ENCODE measurements at regions not wholly inside any gene's neighbourhood (a gene's known extent, or its start where the extent isn't known, plus 50 kb on each side); places are given as distances from the start of the nearest gene placed in this dataset.

- POLR2A ChIA-PET = no interaction called here
- no peak overlapping the region for H3K9ac ChIP-seq (ENCODE audit: insufficient read depth, low read depth, low read length)
- WGBS (ENCODE audit: low lambda C conversion rate) = 3% methylated on average over 1 of the region's 1 CpG
- H4K20me1 ChIP-seq (ENCODE audit: insufficient read depth, low read length) = no peaks in the 10 kb centered on the region
- no peak overlapping the region for H3K27ac ChIP-seq (ENCODE audit: extremely low read length, insufficient read depth, low read length)
- H3K27me3 ChIP-seq (ENCODE audit: control insufficient read depth in 1 of 2, insufficient read depth in 2 of 2, low read length in 2 of 2) = no peaks in the 10 kb centered on the region
- no peak for TF ChIP-seq NFKBIZ (CRISPR knock-in tag; IDR thresholded peaks at IDR 0.05)
- no peak for TF ChIP-seq MXD3 (CRISPR knock-in tag; IDR thresholded peaks at IDR 0.05)
- peaks cover 6% of the 10 kb centered on the region for H3K9me3 ChIP-seq (ENCODE audit: low read length)
- BruUV-seq (replicated peaks) = no TSS peak
- ATAC-seq (no peak), DNase-seq (ENCODE audit: low spot score) (no peak), FAIRE-seq (no peak)
- H3K4me3 ChIP-seq (replicated peaks in 1 of 3; ENCODE audit: insufficient read depth in 1 of 3, low read depth in 2 of 3, low read length in 3 of 3) = no peak overlapping the region
- H2AFZ ChIP-seq (ENCODE audit: low read length) = no peak overlapping the region
- no peaks in the 10 kb centered on the region for H3K79me2 ChIP-seq (ENCODE audit: insufficient read depth, low read length)
- H3K4me2 ChIP-seq (ENCODE audit: low read depth, low read length) = no peak overlapping the region
- CTCF ChIA-PET (ENCODE audit: low intra/inter-chr PET ratio, low total read pairs) = no interaction called here
- no peaks in the 10 kb centered on the region for H3K36me3 ChIP-seq (replicated peaks in 1 of 2; ENCODE audit: control insufficient read depth in 1 of 2, insufficient read depth in 2 of 2, low read length in 2 of 2)
- in situ Hi-C loops (cut with HindIII; ENCODE audit: extremely low pct_ligation_motif_present, low pct_unique_long_range_greater_than_20kb) (no loop called here), intact Hi-C loops (cut with micrococcal nuclease; ENCODE audit: unreplicated experiment) (no loop called here)
- no peaks in the 10 kb centered on the region for H3K4me1 ChIP-seq (ENCODE audit: insufficient read depth, low read length)
Observed at GRCh38 chr6:77073410-77073760, 389.9 kb downstream of the HTR1B start.

GRCh38 chr6:77072694-77073409 lies 390.4 kb downstream of the HTR1B start:
- H3K36me3 ChIP-seq (replicated peaks in 1 of 2; ENCODE audit: control insufficient read depth in 1 of 2, insufficient read depth in 2 of 2, low read length in 2 of 2) = no peaks in the 10 kb centered on the region
- H3K9me3 ChIP-seq (ENCODE audit: low read length) = peaks cover 11% of the 10 kb centered on the region
- in situ Hi-C loops (cut with HindIII; ENCODE audit: extremely low pct_ligation_motif_present, low pct_unique_long_range_greater_than_20kb) = no loop called here
- no peak overlapping the region for H3K4me2 ChIP-seq (ENCODE audit: low read depth, low read length)
- H3K79me2 ChIP-seq (ENCODE audit: insufficient read depth, low read length) = no peaks in the 10 kb centered on the region
- intact Hi-C loops (cut with micrococcal nuclease; ENCODE audit: unreplicated experiment) = no loop called here
- CTCF ChIA-PET (ENCODE audit: low intra/inter-chr PET ratio, low total read pairs) = no interaction called here
- no peak overlapping the region for H2AFZ ChIP-seq (ENCODE audit: low read length)
- ATAC-seq (no peak), FAIRE-seq (no peak), DNase-seq (ENCODE audit: low spot score) (no peak)
- WGBS (ENCODE audit: low lambda C conversion rate) = 3% methylated on average over 4 of the region's 4 CpGs
- no peak overlapping the region for H3K9ac ChIP-seq (ENCODE audit: insufficient read depth, low read depth, low read length)
- H3K4me1 ChIP-seq (ENCODE audit: insufficient read depth, low read length) = no peaks in the 10 kb centered on the region
- no peaks in the 10 kb centered on the region for H3K27me3 ChIP-seq (ENCODE audit: control insufficient read depth in 1 of 2, insufficient read depth in 2 of 2, low read length in 2 of 2)
- H3K4me3 ChIP-seq (replicated peaks in 1 of 3; ENCODE audit: insufficient read depth in 1 of 3, low read depth in 2 of 3, low read length in 3 of 3) = no peak overlapping the region
- H3K27ac ChIP-seq (ENCODE audit: extremely low read length, insufficient read depth, low read length) = no peak overlapping the region
- no peaks in the 10 kb centered on the region for H4K20me1 ChIP-seq (ENCODE audit: insufficient read depth, low read length)
- POLR2A ChIA-PET = no interaction called here
- BruUV-seq (replicated peaks) = no TSS peak
- TF ChIP-seq FLYWCH1 (CRISPR knock-in tag; IDR thresholded peaks at IDR 0.05) (no peak), ZNF296 (CRISPR knock-in tag; conservative IDR thresholded peaks at IDR 0.05) (no peak), UBTF (CRISPR knock-in tag; IDR thresholded peaks at IDR 0.05) (no peak), ATF7 (IDR thresholded peaks at IDR 0.05) (no peak), ATF7 (CRISPR knock-in tag; IDR thresholded peaks at IDR 0.05) (no peak), ZNF382 (CRISPR knock-in tag; IDR thresholded peaks at IDR 0.05; ENCODE audit: borderline replicate concordance) (no peak), ISL2 (CRISPR knock-in tag; IDR thresholded peaks at IDR 0.05) (no peak), ZNF280B (CRISPR knock-in tag; IDR thresholded peaks at IDR 0.05; ENCODE audit: borderline replicate concordance) (no peak), ZBTB37 (CRISPR knock-in tag; IDR thresholded peaks at IDR 0.05) (no peak), ZNF703 (CRISPR knock-in tag; IDR thresholded peaks at IDR 0.05; ENCODE audit: borderline replicate concordance) (no peak), ZNF34 (CRISPR knock-in tag; IDR thresholded peaks at IDR 0.05; ENCODE audit: borderline replicate concordance) (no peak)

All from HepG2 (cell line).